Sigmoid colon (tissue), 4 donors: ENCODE measurements at regions not wholly inside any gene's neighbourhood (a gene's known extent, or its start where the extent isn't known, plus 50 kb on each side); places are given as distances from the start of the nearest gene placed in this dataset.

Experiments used
- CTCF ChIP-seq, 4 experiments: fragments of 450-650 bp in 3 of 4; fragments of 200-600 bp in 1 of 4; IDR thresholded peaks; one replicate each; pipeline ENCODE4 v1.5.1; 2016 to 2019; ENCODE audit warnings: antibody characterized with exemption in 4 of 4, mild to moderate bottlenecking in 3 of 4, moderate library complexity in 2 of 4
- EP300 ChIP-seq, 4 donors: sonication (generic); formaldehyde crosslinking; IDR thresholded peaks; one replicate each; pipeline ENCODE4 v1.6.1; 2017; ENCODE audit warnings: antibody characterized with exemption in 4 of 4
- POLR2A ChIP-seq, 2 donors: fragments of 450-650 bp; IDR thresholded peaks; one replicate each; pipeline ENCODE4 v1.6.1; 2016; ENCODE audit warnings: antibody characterized with exemption in 2 of 2, mild to moderate bottlenecking in 2 of 2, moderate library complexity in 2 of 2
- POLR2AphosphoS5 ChIP-seq, 4 donors: sonication (generic); formaldehyde crosslinking; IDR thresholded peaks; one replicate each; pipeline ENCODE4 v1.6.1; 2017; ENCODE audit warnings: antibody characterized with exemption in 4 of 4

GRCh38 chr6:90361174-90361573 is 64.5 kb upstream of the BACH2 start:
- TF ChIP-seq POLR2A (IDR thresholded peaks at IDR 0.05) (no peak), CTCF (IDR thresholded peaks at IDR 0.05) (no peak), POLR2AphosphoS5 (IDR thresholded peaks at IDR 0.05) (no peak), EP300 (IDR thresholded peaks at IDR 0.05) (no peak)
